ENCODE measurements at regions not wholly inside any gene's neighbourhood (a gene's known extent, or its start where the extent isn't known, plus 50 kb on each side); places are given as distances from the start of the nearest gene placed in this dataset.

DNA sequence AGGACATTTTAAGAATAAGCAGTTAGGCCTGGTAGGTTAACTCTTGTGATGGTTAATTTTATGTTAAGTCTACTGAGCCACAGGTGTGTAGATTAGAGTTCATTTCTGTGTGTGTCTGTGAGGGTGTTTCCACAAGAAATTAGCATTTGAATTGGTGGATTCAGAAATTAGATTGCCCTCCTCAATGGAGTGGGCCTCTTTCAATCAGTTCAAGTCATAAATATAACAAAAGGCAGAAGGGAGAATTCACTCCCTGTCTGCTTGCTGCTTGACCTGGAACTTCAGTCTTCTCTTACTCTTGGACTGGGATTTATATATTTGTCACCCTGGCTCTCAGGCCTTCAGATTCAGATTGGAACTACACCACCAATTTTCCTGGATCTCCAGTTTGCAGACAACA lies 55.3 kb upstream of the POM121L12 start:
- DNase-seq (ENCODE audit: low spot score in 2 of 2), result no peak
- no peak for TF ChIP-seq POLR2A (IDR thresholded peaks at IDR 0.05)
- TF ChIP-seq, protein P1, sequence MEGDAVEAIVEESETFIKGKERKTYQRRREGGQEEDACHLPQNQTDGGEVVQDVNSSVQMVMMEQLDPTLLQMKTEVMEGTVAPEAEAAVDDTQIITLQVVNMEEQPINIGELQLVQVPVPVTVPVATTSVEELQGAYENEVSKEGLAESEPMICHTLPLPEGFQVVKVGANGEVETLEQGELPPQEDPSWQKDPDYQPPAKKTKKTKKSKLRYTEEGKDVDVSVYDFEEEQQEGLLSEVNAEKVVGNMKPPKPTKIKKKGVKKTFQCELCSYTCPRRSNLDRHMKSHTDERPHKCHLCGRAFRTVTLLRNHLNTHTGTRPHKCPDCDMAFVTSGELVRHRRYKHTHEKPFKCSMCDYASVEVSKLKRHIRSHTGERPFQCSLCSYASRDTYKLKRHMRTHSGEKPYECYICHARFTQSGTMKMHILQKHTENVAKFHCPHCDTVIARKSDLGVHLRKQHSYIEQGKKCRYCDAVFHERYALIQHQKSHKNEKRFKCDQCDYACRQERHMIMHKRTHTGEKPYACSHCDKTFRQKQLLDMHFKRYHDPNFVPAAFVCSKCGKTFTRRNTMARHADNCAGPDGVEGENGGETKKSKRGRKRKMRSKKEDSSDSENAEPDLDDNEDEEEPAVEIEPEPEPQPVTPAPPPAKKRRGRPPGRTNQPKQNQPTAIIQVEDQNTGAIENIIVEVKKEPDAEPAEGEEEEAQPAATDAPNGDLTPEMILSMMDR (IDR thresholded peaks at IDR 0.05), result no peak
- intact Hi-C loops (cut with DNase I; ENCODE audit: low total_unique reads), result no loop called here
- H3K4me3 ChIP-seq (ENCODE audit: low read depth, poor library complexity, severe bottlenecking), result no peak overlapping the region

DNA sequence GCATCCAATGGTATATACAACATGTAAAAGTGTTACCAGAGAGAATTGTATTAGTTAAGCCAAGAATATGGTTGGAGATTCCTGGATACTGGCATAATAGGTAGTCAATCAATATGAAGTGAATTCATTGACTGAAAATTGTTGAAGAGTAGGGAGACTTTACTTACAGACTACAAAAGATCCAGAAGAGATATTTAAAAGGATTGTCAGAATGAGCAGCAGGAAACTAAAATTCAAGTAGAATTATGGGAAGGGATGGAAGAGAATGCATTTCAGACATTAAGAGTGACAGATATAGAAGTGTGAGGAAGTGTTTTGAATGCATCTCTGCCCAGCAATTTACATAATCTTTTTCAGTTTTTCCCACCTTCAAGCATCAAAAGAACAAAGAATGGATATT lies 62.3 kb upstream of the POM121L12 start:
- TF ChIP-seq, protein P1 (IDR thresholded peaks at IDR 0.05), result no peak
- TF ChIP-seq POLR2A (IDR thresholded peaks at IDR 0.05), result no peak
- intact Hi-C loops (cut with DNase I; ENCODE audit: low total_unique reads), result no loop called here
- H3K4me3 ChIP-seq (ENCODE audit: low read depth, poor library complexity, severe bottlenecking), result no peak overlapping the region

DNA sequence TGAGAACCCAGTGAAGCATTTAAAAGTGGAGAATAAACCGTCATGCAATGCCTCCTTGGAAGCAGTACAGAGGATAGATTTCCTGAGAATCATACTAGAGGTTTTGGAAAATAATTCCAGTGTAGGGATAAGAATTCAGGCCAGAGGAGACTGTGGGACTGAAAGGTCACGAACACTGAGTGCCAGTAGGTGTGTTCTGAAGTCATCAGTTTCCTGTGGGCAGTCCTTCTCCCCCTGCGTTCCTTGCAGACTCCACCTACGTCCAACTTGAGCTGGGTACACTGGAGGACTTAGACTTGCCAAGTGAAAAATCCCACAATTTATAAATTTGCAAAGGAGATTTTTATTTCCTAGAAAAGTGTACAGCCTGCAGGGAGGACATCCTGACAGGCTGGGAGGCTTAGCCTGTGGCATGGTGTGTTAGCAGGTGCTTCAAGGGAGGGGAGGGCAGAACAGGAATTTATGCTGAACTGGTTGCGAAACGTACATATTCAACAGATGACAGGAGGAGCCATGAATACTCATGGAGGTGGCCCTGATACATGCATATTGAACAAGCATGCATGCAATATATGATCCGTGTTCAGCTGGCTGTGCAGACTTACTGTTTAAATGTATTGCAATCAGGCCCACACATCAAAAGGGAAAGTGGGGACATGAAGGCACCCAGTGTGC lies 72.9 kb upstream of the POM121L12 start:
- no peak for TF ChIP-seq POLR2A (IDR thresholded peaks at IDR 0.05)
- TF ChIP-seq, protein P1 (IDR thresholded peaks at IDR 0.05), result no peak
- WGBS, 2 donors, result 65 to 73% methylated on average over 7 of the region's 7 CpGs
- DNase-seq (ENCODE audit: low spot score in 2 of 2), result no peak
- no peak overlapping the region for H3K4me3 ChIP-seq (ENCODE audit: low read depth, poor library complexity, severe bottlenecking)
- intact Hi-C loops (cut with DNase I; ENCODE audit: low total_unique reads), result no loop called here

More for the DNA sequence above, 62.3 kb upstream of the POM121L12 start:
- no peak for DNase-seq (ENCODE audit: low spot score in 2 of 2)

DNA sequence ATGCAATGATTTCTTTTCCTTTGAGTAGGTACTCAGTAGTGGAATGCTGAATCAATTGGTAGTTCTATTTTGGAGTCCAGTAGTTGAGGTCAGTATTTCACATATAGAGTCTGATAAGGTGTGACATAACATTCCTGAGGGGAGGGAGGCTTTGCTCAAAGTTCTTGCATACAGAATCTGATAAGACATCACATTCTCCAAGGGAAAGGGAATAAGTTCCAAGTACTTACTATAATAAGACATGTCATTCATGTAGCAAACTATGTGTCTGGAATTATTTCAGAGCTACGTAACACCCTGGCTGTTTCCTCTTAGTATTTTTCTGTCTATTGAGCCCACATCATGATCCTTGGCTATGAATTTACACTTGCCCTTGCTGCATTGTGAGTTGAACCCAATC lies 74.3 kb upstream of the POM121L12 start:
- no peak for TF ChIP-seq POLR2A (IDR thresholded peaks at IDR 0.05)
- TF ChIP-seq, protein P1 (IDR thresholded peaks at IDR 0.05), result no peak
- 43 to 67% methylated on average over 1 of the region's 1 CpG for WGBS, 2 donors

DNA sequence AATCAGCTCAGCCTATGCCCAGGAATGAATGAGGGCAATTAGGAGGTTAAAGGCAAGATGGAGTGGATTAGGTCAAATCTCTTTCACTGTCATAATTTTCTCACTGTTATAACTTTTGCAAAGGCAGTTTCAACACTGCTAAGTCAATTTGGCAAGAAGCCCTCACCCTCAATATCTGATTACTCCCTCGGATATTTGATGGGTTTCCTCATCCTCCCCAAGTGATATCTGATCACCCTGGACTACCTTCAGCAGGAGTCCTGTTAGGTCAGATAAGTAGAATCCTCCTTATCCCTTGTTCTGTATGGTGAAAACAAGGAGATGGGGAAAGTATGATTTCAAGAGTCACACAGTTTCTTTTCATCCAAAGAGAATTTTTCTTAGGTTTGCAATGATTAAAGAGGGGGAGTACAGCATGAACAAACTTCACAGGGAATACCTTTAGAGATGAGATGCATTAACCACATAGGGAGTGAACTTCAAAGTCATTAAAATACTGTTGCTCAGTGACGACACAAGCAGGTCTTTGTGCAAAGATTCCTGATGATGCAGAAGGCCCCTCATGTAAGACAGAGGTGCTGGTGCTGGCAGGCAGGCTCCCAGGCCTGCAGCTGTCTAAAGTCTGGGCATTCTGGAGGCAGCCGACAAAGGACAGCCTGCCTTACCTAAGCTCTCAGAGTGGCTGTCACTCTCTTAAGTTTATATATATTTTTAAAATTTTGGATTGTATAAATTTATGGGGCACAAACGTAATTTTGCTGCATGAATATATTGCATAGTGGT lies 75.4 kb upstream of the POM121L12 start:
- no peak overlapping the region for H3K4me3 ChIP-seq (ENCODE audit: low read depth, poor library complexity, severe bottlenecking)
- DNase-seq (ENCODE audit: low spot score in 2 of 2), result no peak
- no peak for TF ChIP-seq POLR2A (IDR thresholded peaks at IDR 0.05)
- TF ChIP-seq, protein P1 (IDR thresholded peaks at IDR 0.05), result no peak
- intact Hi-C loops (cut with DNase I; ENCODE audit: low total_unique reads), result no loop called here
- WGBS, 2 donors, result 54 to 59% methylated on average over 4 of the region's 4 CpGs

More for the DNA sequence above, 74.3 kb upstream of the POM121L12 start:
- no peak for DNase-seq (ENCODE audit: low spot score in 2 of 2)
- intact Hi-C loops (cut with DNase I; ENCODE audit: low total_unique reads), result no loop called here
- H3K4me3 ChIP-seq (ENCODE audit: low read depth, poor library complexity, severe bottlenecking), result no peak overlapping the region

Measured in lower leg skin (tissue), 4 donors.